ENCODE measurements at regions not wholly inside any gene's neighbourhood (a gene's known extent, or its start where the extent isn't known, plus 50 kb on each side); places are given as distances from the start of the nearest gene placed in this dataset.

- 0 out of 2 replicates have a peak, but pooled peaks cover 2% of the 10 kb centered on the region for H3K27me3 ChIP-seq (ENCODE audit: control insufficient read depth, low read length)
- no peaks in the 10 kb centered on the region for H3K79me2 ChIP-seq (ENCODE audit: control insufficient read depth, low read length)
- no peak overlapping the region for H3K4me2 ChIP-seq (ENCODE audit: low read length)
- no peaks in the 10 kb centered on the region for H3F3A ChIP-seq (ENCODE audit: control insufficient read depth, insufficient read depth)
- no peaks in the 10 kb centered on the region for H3K9me2 ChIP-seq (replicated peaks; ENCODE audit: control insufficient read depth, low read length)
- no peak overlapping the region for H3K4me3 ChIP-seq (ENCODE audit: low read length)
- H3K27ac ChIP-seq (ENCODE audit: low read depth, low read length) = no peak overlapping the region
- H3K9me3 ChIP-seq (ENCODE audit: control insufficient read depth, insufficient read depth, low read length) = no peaks in the 10 kb centered on the region
- H4K20me1 ChIP-seq (ENCODE audit: control insufficient read depth, insufficient read depth, low read depth, low read length) = no peaks in the 10 kb centered on the region
- no peaks in the 10 kb centered on the region for H3K4me1 ChIP-seq (ENCODE audit: control insufficient read depth, low read length)
- no peaks in the 10 kb centered on the region for H3K36me3 ChIP-seq (ENCODE audit: control insufficient read depth, low read length)
- no peak for TF ChIP-seq EZH2phosphoT487 (IDR thresholded peaks at IDR 0.05; ENCODE audit: borderline replicate concordance, low read length)
- TF ChIP-seq, protein P1, sequence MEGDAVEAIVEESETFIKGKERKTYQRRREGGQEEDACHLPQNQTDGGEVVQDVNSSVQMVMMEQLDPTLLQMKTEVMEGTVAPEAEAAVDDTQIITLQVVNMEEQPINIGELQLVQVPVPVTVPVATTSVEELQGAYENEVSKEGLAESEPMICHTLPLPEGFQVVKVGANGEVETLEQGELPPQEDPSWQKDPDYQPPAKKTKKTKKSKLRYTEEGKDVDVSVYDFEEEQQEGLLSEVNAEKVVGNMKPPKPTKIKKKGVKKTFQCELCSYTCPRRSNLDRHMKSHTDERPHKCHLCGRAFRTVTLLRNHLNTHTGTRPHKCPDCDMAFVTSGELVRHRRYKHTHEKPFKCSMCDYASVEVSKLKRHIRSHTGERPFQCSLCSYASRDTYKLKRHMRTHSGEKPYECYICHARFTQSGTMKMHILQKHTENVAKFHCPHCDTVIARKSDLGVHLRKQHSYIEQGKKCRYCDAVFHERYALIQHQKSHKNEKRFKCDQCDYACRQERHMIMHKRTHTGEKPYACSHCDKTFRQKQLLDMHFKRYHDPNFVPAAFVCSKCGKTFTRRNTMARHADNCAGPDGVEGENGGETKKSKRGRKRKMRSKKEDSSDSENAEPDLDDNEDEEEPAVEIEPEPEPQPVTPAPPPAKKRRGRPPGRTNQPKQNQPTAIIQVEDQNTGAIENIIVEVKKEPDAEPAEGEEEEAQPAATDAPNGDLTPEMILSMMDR (IDR thresholded peaks at IDR 0.05; ENCODE audit: low read depth, low read length, poor library complexity, severe bottlenecking) = no peak
These were observed 81.9 kb downstream of the DYNAP start for GRCh38 chr18:54672846-54673475.

- H3K79me2 ChIP-seq (ENCODE audit: control insufficient read depth, low read length) = no peaks in the 10 kb centered on the region
- no peaks in the 10 kb centered on the region for H3K9me3 ChIP-seq (ENCODE audit: control insufficient read depth, insufficient read depth, low read length)
- H3K9me2 ChIP-seq (replicated peaks; ENCODE audit: control insufficient read depth, low read length) = no peaks in the 10 kb centered on the region
- no peaks in the 10 kb centered on the region for H3F3A ChIP-seq (ENCODE audit: control insufficient read depth, insufficient read depth)
- no peaks in the 10 kb centered on the region for H3K36me3 ChIP-seq (ENCODE audit: control insufficient read depth, low read length)
- TF ChIP-seq, protein P1 (IDR thresholded peaks at IDR 0.05; ENCODE audit: low read depth, low read length, poor library complexity, severe bottlenecking) = no peak
- no peak for TF ChIP-seq EZH2phosphoT487 (IDR thresholded peaks at IDR 0.05; ENCODE audit: borderline replicate concordance, low read length)
- H3K4me2 ChIP-seq (ENCODE audit: low read length) = no peak overlapping the region
- H3K4me1 ChIP-seq (ENCODE audit: control insufficient read depth, low read length) = no peaks in the 10 kb centered on the region
- 0 out of 2 replicates have a peak, but pooled peaks cover 2% of the 10 kb centered on the region for H3K27me3 ChIP-seq (ENCODE audit: control insufficient read depth, low read length)
- H3K27ac ChIP-seq (ENCODE audit: low read depth, low read length) = no peak overlapping the region
- H3K4me3 ChIP-seq (ENCODE audit: low read length) = no peak overlapping the region
- no peaks in the 10 kb centered on the region for H4K20me1 ChIP-seq (ENCODE audit: control insufficient read depth, insufficient read depth, low read depth, low read length)
These were observed 82.9 kb downstream of the DYNAP start for GRCh38 chr18:54673936-54674335.

GRCh38 chr18:54675076-54675475 is 84.0 kb downstream of the DYNAP start:
- Histone ChIP-seq H3K4me3 (ENCODE audit: low read length) (no peak overlapping the region), H3F3A (ENCODE audit: control insufficient read depth, insufficient read depth) (no peaks in the 10 kb centered on the region), H3K4me1 (ENCODE audit: control insufficient read depth, low read length) (no peaks in the 10 kb centered on the region), H3K4me2 (ENCODE audit: low read length) (no peak overlapping the region), H3K79me2 (ENCODE audit: control insufficient read depth, low read length) (no peaks in the 10 kb centered on the region), H3K27ac (ENCODE audit: low read depth, low read length) (no peak overlapping the region), H3K27me3 (ENCODE audit: control insufficient read depth, low read length) (0 out of 2 replicates have a peak, but pooled peaks cover 2% of the 10 kb centered on the region), H3K36me3 (ENCODE audit: control insufficient read depth, low read length) (no peaks in the 10 kb centered on the region), H4K20me1 (ENCODE audit: control insufficient read depth, insufficient read depth, low read depth, low read length) (no peaks in the 10 kb centered on the region), H3K9me2 (replicated peaks; ENCODE audit: control insufficient read depth, low read length) (no peaks in the 10 kb centered on the region), H3K9me3 (ENCODE audit: control insufficient read depth, insufficient read depth, low read length) (no peaks in the 10 kb centered on the region)
- no peak for TF ChIP-seq EZH2phosphoT487 (IDR thresholded peaks at IDR 0.05; ENCODE audit: borderline replicate concordance, low read length)
- TF ChIP-seq, protein P1 (IDR thresholded peaks at IDR 0.05; ENCODE audit: low read depth, low read length, poor library complexity, severe bottlenecking) = no peak
